ENCODE measurements at regions not wholly inside any gene's neighbourhood (a gene's known extent, or its start where the extent isn't known, plus 50 kb on each side); places are given as distances from the start of the nearest gene placed in this dataset.
"Not testable (repeated sequence)": the region's sequence is repeated elsewhere in the genome, so short reads cannot be mapped to it uniquely, and the experiment has no call there.

DNA sequence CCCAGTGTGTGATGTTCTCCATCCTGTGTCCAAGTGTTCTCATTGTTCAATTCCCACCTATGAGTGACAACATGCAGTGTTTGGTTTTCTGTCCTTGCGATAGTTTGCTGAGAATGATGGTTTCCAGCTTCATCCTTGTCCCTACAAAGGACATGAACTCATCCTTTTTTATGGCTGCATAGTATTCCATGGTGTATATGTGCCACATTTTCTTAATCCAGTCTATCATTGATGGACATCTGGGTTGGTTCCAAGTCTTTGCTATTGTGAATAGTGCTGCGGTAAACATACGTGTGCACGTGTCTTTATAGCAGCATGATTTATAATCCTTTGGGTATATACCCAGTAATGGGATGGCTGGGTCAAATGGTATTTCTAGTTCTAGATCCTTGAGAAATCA is 134.3 kb downstream of the CCDC71L start:
- in situ Hi-C loops (cut with HindIII; ENCODE audit: low sequenced_read_pairs), result not testable (repeated sequence)

DNA sequence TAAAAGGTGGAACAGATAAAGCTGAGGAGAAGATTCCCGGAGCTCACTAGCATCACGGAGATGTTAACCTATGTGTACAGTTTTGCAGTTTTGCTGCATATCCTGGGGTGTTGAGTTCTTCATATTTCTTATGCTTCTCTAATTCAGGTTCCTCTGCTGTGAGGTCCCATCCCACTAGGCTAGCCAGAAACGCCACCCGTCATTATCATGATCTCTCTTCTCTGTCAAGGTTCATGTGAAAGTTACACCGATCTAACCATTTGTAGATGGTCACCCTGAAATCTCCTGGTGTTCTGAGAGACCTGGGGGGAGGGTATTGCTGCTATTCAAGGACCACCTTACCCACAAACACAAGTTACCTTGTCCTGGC is 136.3 kb downstream of the CCDC71L start:
- in situ Hi-C loops (cut with HindIII; ENCODE audit: low sequenced_read_pairs), result no loop called here

- in situ Hi-C loops (cut with HindIII; ENCODE audit: low sequenced_read_pairs), result no loop called here
Measured at GRCh38 chr7:106523482-106523881, 137.5 kb downstream of the CCDC71L start.

DNA sequence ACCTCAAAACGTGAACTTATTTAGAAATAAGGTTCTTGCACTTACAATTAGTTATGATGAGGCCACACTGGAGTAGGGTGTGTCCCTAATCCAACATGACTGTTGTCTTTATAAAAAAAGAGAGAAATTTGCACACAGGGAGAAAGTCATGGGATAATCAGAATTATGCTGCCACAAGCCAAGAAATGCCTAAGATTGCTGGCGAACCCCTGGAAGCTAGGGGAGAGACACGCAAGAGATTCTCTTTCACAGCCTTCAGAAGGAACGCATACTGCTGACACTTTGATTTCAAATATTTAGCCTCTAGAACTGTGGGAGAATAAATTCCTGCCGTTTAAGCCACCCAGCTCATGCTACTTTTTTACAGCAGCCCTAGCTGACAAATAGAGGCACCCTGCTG is 138.3 kb downstream of the CCDC71L start:
- in situ Hi-C loops (cut with HindIII; ENCODE audit: low sequenced_read_pairs), result no loop called here

- in situ Hi-C loops (cut with HindIII; ENCODE audit: low sequenced_read_pairs), result no loop called here
Measured at GRCh38 chr7:106521541-106521940, 139.4 kb downstream of the CCDC71L start.

- in situ Hi-C loops (cut with HindIII; ENCODE audit: low sequenced_read_pairs), result no loop called here
Measured at GRCh38 chr7:106520962-106521514, 139.9 kb downstream of the CCDC71L start.

DNA sequence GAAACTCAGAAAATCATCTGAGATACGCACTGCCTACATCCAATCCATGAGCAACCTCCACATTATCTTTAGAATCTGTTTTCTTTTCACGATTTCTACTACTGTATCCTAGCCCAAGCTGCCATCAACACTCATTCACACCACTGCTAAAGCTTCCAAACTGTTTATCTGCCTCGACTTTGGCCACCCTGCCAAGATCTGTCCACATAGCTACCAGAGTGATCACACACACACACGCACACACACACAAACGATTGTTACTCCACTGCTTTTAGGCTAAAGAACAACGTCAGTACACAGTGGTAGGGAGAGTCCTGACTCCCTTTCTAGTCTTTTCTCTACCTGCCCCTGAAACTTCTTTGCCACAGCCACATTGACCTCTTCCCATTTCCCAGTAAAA is 142.0 kb downstream of the CCDC71L start:
- in situ Hi-C loops (cut with HindIII; ENCODE audit: low sequenced_read_pairs), result no loop called here

DNA sequence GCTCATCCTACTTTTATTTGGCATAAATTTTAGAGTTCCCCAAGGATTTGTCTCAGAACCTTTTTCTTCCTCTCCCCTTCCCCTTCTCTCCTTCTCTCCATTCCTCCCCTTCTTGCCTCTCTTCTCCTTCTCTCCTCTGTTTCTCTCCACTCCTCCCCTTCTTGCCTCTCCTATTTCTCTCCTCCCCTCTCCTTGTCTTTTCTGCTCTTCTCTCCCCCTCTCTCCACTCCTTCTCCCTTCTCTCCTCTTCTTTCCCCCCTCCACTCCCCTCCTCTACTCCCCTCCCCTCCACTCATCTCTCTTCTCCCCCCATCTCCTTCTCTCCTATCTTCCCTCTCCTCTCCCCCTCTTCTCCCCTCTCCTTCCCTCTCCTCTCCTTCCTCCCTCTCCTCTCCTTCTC is 142.7 kb downstream of the CCDC71L start:
- in situ Hi-C loops (cut with HindIII; ENCODE audit: low sequenced_read_pairs), result no loop called here

DNA sequence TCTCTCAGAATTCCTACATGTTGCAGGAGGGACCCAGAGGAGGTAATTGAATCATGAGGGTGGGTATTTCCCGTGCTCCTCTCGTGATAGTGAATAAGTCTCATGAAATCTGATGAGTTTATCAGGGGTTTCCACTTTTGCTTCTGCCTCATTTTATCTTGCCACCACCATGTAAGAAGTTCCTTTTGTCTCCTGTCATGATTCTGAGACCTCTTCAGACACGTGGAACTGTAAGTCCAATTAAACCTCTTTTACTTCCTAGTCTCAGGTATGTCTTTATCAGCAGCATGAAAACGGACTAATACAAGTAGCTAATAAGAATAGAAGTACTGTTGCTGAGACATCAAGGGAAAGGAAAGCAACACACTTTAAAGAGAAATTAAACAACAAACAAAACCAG is 143.4 kb downstream of the CCDC71L start:
- in situ Hi-C loops (cut with HindIII; ENCODE audit: low sequenced_read_pairs), result no loop called here

DNA sequence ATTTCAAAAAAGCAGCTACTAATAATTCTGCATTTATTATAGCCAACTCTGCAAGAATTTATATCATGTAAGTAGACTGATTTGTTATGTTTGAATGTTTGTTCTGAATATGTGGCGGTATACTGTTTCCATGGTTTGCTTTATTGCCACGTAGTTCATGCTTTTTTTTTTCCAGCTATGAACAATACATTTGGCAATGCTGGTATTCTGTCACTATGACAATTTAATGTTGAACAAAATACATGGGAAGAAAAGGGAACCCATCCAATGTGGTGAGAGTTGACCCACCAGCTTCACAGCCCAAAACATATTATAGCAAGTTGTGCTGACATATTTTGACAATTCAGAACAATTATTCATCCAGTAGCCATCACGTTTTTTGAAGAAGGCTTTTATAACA is 145.6 kb downstream of the CCDC71L start:
- in situ Hi-C loops (cut with HindIII; ENCODE audit: low sequenced_read_pairs), result no loop called here

DNA sequence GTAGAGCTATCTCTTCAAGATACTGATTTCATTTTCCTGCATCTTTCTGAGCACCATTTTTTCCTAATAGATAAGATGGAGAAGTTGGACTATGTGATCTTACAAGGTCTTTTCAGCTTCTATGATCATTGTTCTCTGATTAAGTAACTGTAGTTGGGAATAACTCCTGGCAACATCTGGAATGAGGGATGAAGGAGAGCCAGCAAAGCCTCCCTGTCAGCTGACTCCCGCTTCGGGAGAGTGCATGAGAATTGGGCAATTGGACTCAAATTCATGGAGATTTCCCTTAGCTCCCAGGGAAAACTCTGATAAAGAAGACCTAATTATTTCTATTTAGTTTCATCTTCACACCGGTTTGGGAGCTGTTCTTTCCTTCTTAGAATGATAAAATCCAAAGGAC is 146.1 kb downstream of the CCDC71L start:
- in situ Hi-C loops (cut with HindIII; ENCODE audit: low sequenced_read_pairs), result no loop called here

DNA sequence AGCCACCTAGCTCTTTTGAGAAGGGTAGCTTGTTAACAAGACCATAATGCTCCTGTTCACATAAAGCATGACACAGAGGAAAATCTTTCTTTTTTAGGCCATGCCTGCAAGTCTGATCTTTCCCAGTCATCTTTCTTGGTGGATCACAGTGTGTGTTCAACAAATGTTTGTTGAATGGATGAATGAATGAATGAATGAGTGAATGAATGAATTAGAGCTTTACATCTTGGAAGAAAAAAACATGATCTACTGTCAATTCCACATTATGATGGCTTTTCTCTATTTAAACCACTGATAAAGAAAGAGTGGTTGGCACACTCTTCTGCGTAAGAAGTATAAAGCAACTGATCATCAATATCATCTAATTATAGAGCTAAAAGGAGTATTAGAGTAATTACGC is 148.7 kb downstream of the CCDC71L start:
- in situ Hi-C loops (cut with HindIII; ENCODE audit: low sequenced_read_pairs), result no loop called here

DNA sequence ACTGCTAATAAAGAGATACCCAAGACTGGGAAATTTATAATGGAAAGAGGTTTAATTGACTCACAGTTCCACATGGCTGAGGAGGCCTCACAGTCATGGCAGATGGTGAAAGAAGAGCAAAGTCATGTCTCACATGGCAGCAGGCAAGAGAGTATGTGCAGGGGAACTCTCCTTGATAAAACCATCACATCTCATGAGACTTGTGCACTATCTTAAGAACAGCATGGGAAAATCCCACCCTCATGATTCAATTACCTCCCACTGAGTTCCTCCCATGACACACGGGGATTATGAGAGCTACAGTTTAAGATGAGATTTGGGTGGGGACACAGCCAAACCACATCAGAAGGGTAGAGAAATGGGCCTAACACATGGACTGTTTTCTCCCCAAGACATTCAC is 156.3 kb downstream of the CCDC71L start:
- in situ Hi-C loops (cut with HindIII; ENCODE audit: low sequenced_read_pairs), result no loop called here

GRCh38 chr7:106504207-106504606 is 156.8 kb downstream of the CCDC71L start:
- in situ Hi-C loops (cut with HindIII; ENCODE audit: low sequenced_read_pairs), result no loop called here

- in situ Hi-C loops (cut with HindIII; ENCODE audit: low sequenced_read_pairs), result no loop called here
Measured at GRCh38 chr7:106503626-106504025, 157.3 kb downstream of the CCDC71L start.

- in situ Hi-C loops (cut with HindIII; ENCODE audit: low sequenced_read_pairs), result no loop called here
Measured at GRCh38 chr7:106501605-106502580, 159.1 kb downstream of the CCDC71L start.

DNA sequence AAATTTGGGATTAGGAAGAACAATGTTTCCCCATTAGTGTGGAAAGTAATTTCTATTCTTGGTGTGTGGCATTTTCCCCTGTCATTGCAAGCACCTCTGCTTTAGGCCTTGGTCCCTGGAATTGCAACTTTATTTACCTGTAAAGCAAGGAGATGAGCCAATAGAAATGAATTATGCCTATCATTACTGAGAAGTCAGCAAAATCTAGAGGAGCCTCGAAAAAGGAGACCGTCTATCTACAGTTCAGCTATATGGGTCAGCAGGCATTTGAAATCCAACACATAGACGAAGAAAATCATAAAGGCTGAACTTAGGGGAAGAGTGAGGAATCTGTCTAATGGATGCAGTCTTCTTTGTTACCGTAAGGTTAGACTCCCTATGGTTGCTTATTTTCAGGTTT is 161.1 kb downstream of the CCDC71L start:
- in situ Hi-C loops (cut with HindIII; ENCODE audit: low sequenced_read_pairs), result loop anchor here (25.0 kb wide), 1 partner anchor 338 kb away; no protein-coding TSS in a partner anchor

- in situ Hi-C loops (cut with HindIII; ENCODE audit: low sequenced_read_pairs), result loop anchor here (25.0 kb wide), 1 partner anchor 336 kb away; no protein-coding TSS in a partner anchor
Measured at GRCh38 chr7:106498005-106498404, 163.0 kb downstream of the CCDC71L start.

DNA sequence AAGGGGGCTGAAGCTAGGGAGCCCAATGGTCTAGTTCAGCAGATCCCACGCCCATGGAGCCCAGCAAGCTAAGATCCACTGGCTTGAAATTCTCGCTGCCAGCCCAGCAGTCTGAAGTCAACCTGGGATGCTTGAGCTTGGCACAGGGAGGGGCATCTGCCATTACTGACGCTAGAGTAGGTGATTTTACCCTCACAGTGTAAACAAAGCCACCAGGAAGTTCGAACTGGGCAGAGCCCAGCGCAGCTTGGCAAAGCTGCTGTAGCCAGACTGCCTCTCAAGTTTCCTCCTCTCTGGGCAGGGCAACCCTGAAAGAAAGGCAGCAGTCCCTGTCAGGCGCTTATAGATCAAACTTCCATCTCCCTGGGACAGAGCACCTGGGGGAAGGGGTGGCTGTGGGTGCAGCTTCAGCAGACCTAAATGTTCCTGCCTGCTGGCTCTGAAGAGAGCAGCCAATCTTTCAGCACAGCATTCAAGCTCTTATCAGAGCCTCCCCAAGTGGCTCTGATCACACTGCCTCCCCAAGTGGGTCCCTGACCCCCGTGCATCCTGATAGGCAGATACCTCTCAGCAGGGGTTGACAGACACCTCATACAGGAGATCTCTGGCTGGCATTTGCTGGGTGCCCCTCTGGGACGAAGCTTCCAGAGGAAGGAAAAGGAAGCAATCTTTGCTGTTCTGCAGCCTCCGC is 167.8 kb downstream of the CCDC71L start:
- in situ Hi-C loops (cut with HindIII; ENCODE audit: low sequenced_read_pairs), result loop anchor here (25.0 kb wide), 1 partner anchor 331 kb away; no protein-coding TSS in a partner anchor

DNA sequence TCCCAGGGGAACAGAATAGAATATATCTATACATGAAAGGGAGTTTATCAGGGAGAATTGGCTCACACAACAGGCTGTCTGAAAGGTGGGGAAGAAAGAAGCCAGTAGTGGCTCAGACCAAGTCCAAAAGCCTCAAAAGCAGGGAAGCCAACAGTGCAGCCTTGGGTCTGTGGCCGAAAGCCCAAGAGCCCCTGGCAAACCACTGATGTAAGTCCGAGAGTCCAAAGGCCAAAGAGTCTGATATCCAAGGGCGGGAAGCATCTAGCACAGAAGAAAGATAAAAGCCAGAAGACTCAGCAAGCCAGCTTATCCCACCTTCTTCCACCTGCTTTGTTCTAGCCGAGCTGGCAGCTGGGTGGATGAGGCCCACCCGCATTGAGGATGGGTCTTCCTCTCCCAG is 172.5 kb downstream of the CCDC71L start:
- in situ Hi-C loops (cut with HindIII; ENCODE audit: low sequenced_read_pairs), result loop anchor here (25.0 kb wide), 1 partner anchor 326 kb away; no protein-coding TSS in a partner anchor

- in situ Hi-C loops (cut with HindIII; ENCODE audit: low sequenced_read_pairs), result loop anchor here (25.0 kb wide), 1 partner anchor 326 kb away; no protein-coding TSS in a partner anchor
Measured at GRCh38 chr7:106487892-106488291, 173.1 kb downstream of the CCDC71L start.

Measured in DLD1 (cell line).